NCI-H1694 treated with DMSO at 0.1 percent for 48 hours (cell line): ENCODE measurements at regions not wholly inside any gene's neighbourhood (a gene's known extent, or its start where the extent isn't known, plus 50 kb on each side); places are given as distances from the start of the nearest gene placed in this dataset.

Source experiments
- DNase-seq: peaks from one replicate; lab custom pipeline; 2025; lab: John Stamatoyannopoulos, UW

GRCh38 chr4:179584101-179584500 is 2141.9 kb upstream of the AGA start:
- no peak for DNase-seq

- no peak for DNase-seq
Measured at GRCh38 chr4:179585761-179586160, 2143.5 kb upstream of the AGA start.

GRCh38 chr4:179586460-179586859 is 2144.2 kb upstream of the AGA start:
- no peak for DNase-seq

- no peak for DNase-seq
Measured at GRCh38 chr4:179595671-179596410, 2153.6 kb upstream of the AGA start.

GRCh38 chr4:179596621-179597020 is 2154.4 kb upstream of the AGA start:
- no peak for DNase-seq

- DNase-seq: no peak
Measured at GRCh38 chr4:179597301-179597700, 2155.1 kb upstream of the AGA start.

GRCh38 chr4:179601671-179602070 is 2159.4 kb upstream of the AGA start:
- DNase-seq: no peak

GRCh38 chr4:179605196-179605595 is 2163.0 kb upstream of the AGA start:
- no peak for DNase-seq

GRCh38 chr4:179607003-179607402 is 2164.8 kb upstream of the AGA start:
- DNase-seq: no peak

- DNase-seq: no peak
Measured at GRCh38 chr4:179615704-179616103, 2173.5 kb upstream of the AGA start.

- no peak for DNase-seq
Measured at GRCh38 chr4:179618966-179619365, 2176.7 kb upstream of the AGA start.

GRCh38 chr4:179624768-179625181 is 2182.5 kb upstream of the AGA start:
- DNase-seq: no peak

GRCh38 chr4:179625406-179625805 is 2183.2 kb upstream of the AGA start:
- no peak for DNase-seq

GRCh38 chr4:179626687-179627086 is 2184.4 kb upstream of the AGA start:
- DNase-seq: no peak

GRCh38 chr4:179631321-179631720 is 2189.1 kb upstream of the AGA start:
- DNase-seq: no peak

GRCh38 chr4:179634862-179635261 is 2192.6 kb upstream of the AGA start:
- no peak for DNase-seq

GRCh38 chr4:179662522-179662921 is 2220.3 kb upstream of the AGA start:
- DNase-seq: no peak

- DNase-seq: no peak
Measured at GRCh38 chr4:179663641-179664429, 2221.6 kb upstream of the AGA start.

- DNase-seq: no peak
Measured at GRCh38 chr4:179664430-179665027, 2222.3 kb upstream of the AGA start.

- no peak for DNase-seq
Measured at GRCh38 chr4:179666226-179666625, 2224.0 kb upstream of the AGA start.

- no peak for DNase-seq
Measured at GRCh38 chr4:179671609-179672008, 2229.4 kb upstream of the AGA start.

GRCh38 chr4:179678093-179678814 is 2236.0 kb upstream of the AGA start:
- no peak for DNase-seq
